GM18505 (cell line): ENCODE measurements at regions not wholly inside any gene's neighbourhood (a gene's known extent, or its start where the extent isn't known, plus 50 kb on each side); places are given as distances from the start of the nearest gene placed in this dataset.

Source experiments
- ATAC-seq: cut with Tn5 transposase; IDR thresholded peaks from one replicate; pipeline ENCODE4 v1.9.1; 2021; ENCODE audit not compliant: unreplicated experiment
- POLR2A ChIP-seq: IDR thresholded peaks from 4 replicates; pipeline ENCODE4 v1.6.1; 2011; ENCODE audit warnings: borderline replicate concordance; ENCODE audit not compliant: insufficient read depth, insufficient read length; ENCODE audit errors: extremely low read depth

- no peak for ATAC-seq
- no peak for TF ChIP-seq POLR2A
Observed at GRCh38 chr4:123343400-123344041, 53.1 kb upstream of the SPRY1 start.

GRCh38 chr4:123345137-123345934 lies 51.3 kb upstream of the SPRY1 start:
- TF ChIP-seq POLR2A: no peak
- no peak for ATAC-seq

GRCh38 chr4:123345935-123346300 lies 50.7 kb upstream of the SPRY1 start:
- no peak for ATAC-seq
- no peak for TF ChIP-seq POLR2A

- TF ChIP-seq POLR2A: no peak
- ATAC-seq: no peak
Observed at GRCh38 chr4:123346330-123346940, 50.2 kb upstream of the SPRY1 start.
